Type B pancreatic cell (in vitro differentiated cells): ENCODE measurements at regions not wholly inside any gene's neighbourhood (a gene's known extent, or its start where the extent isn't known, plus 50 kb on each side); places are given as distances from the start of the nearest gene placed in this dataset.

ENCODE experiments used
- DNase-seq: peaks from one replicate; pipeline ENCODE4 v3.0.0; 2021; ENCODE audit warnings: mixed read lengths; ENCODE audit not compliant: unreplicated experiment; ENCODE audit errors: extremely low spot score
- H3K27ac Mint-ChIP-seq: 2 replicates; pipeline ENCODE4 v1.8.0; 2021; ENCODE audit warnings: mild to moderate bottlenecking, mixed read lengths
- H3K27me3 Mint-ChIP-seq: 2 replicates; pipeline ENCODE4 v1.8.0; 2021; ENCODE audit warnings: mixed read lengths
- H3K36me3 Mint-ChIP-seq: 2 replicates; pipeline ENCODE4 v1.8.0; 2021; ENCODE audit warnings: mixed read lengths
- H3K4me1 Mint-ChIP-seq: one replicate; pipeline ENCODE4 v1.8.0; 2021; ENCODE audit warnings: mixed read lengths; ENCODE audit not compliant: unreplicated experiment
- H3K4me3 Mint-ChIP-seq: 2 replicates; pipeline ENCODE4 v1.8.0; 2021; ENCODE audit warnings: mild to moderate bottlenecking, mixed read lengths
- H3K9me3 Mint-ChIP-seq: 2 replicates; pipeline ENCODE4 v1.8.0; 2021; ENCODE audit warnings: mixed read lengths
- TF ChIP-seq, protein P1 (sequence below): fragments of 200-600 bp; sonication (generic); conservative IDR thresholded peaks from 2 replicates; pipeline ENCODE4 v1.5.0; 2021; ENCODE audit warnings: antibody characterized with exemption, mild to moderate bottlenecking

DNA sequence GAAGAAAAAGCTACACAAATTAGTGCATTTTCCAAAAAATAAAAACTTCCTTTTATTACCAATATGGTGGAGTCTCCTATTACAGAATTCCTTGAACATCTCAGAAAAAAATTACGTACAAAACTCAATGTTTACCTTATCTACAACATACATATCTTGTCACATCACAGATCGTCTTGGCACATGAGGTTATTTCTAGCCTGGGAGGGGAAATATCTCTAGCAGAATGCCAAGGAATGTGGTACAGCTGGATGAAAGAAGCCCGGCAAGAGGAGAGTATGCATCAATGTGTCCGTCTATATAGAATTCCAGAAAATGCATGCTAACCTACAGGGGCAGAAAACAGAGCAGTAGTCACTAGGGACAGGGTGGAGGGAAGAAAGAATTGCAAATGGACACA, 443.8 kb downstream of the ZSWIM6 start:
- H3K9me3 Mint-ChIP-seq, result no peaks in the 10 kb centered on the region
- TF ChIP-seq, protein P1, sequence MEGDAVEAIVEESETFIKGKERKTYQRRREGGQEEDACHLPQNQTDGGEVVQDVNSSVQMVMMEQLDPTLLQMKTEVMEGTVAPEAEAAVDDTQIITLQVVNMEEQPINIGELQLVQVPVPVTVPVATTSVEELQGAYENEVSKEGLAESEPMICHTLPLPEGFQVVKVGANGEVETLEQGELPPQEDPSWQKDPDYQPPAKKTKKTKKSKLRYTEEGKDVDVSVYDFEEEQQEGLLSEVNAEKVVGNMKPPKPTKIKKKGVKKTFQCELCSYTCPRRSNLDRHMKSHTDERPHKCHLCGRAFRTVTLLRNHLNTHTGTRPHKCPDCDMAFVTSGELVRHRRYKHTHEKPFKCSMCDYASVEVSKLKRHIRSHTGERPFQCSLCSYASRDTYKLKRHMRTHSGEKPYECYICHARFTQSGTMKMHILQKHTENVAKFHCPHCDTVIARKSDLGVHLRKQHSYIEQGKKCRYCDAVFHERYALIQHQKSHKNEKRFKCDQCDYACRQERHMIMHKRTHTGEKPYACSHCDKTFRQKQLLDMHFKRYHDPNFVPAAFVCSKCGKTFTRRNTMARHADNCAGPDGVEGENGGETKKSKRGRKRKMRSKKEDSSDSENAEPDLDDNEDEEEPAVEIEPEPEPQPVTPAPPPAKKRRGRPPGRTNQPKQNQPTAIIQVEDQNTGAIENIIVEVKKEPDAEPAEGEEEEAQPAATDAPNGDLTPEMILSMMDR, result no peak
- no peak overlapping the region for H3K4me3 Mint-ChIP-seq
- H3K36me3 Mint-ChIP-seq, result no peaks in the 10 kb centered on the region
- H3K27me3 Mint-ChIP-seq, result peaks cover 31% of the 10 kb centered on the region
- no peaks in the 10 kb centered on the region for H3K4me1 Mint-ChIP-seq
- no peak for DNase-seq
- no peak overlapping the region for H3K27ac Mint-ChIP-seq

DNA sequence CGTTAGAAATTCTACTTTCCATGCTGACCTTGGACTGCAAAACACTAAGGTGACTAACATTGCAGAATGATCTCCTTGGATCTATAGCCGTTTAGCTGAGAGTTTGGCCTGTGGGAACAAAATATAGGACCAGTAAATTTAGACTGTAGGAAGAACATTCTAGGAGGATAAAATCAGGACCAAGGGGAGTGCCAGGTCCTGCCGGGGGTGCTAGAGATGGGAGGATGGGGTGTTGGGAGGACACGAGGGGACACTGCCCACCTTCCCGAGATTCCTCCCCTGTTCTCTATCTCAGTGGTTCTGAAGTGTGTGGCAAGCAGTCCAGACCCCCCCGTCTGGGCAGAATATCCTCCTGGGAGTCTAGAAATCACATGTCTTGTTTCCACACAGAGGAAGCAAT, 445.2 kb downstream of the ZSWIM6 start:
- Mint-ChIP-seq H3K27ac (no peak overlapping the region), H3K36me3 (no peaks in the 10 kb centered on the region), H3K4me3 (no peak overlapping the region), H3K9me3 (no peaks in the 10 kb centered on the region), H3K27me3 (peaks cover 19% of the 10 kb centered on the region), H3K4me1 (no peaks in the 10 kb centered on the region)
- TF ChIP-seq, protein P1, result no peak
- no peak for DNase-seq

DNA sequence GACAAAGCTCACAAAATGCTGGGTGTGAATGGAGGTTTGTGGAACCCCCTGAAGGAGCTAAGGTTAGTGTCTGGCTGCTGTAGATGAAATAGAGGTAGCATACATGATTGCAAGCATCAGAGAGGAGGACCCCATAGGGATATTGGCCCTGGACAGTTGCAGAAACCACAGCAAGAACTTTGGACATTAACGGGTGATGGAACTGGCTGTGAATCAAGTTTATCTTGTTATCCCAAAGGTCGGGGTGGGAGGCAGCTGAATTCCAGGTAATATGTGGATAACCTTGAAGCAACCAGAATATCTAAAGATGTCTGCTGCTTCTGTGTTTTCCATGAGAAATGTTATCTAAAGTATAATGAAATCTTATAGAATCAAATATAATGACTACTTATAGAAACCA, 447.7 kb downstream of the ZSWIM6 start:
- Mint-ChIP-seq H3K27me3 (peaks cover 12% of the 10 kb centered on the region), H3K27ac (no peak overlapping the region), H3K4me3 (no peak overlapping the region), H3K9me3 (no peaks in the 10 kb centered on the region), H3K36me3 (no peaks in the 10 kb centered on the region), H3K4me1 (no peaks in the 10 kb centered on the region)
- no peak for DNase-seq
- TF ChIP-seq, protein P1, result no peak

DNA sequence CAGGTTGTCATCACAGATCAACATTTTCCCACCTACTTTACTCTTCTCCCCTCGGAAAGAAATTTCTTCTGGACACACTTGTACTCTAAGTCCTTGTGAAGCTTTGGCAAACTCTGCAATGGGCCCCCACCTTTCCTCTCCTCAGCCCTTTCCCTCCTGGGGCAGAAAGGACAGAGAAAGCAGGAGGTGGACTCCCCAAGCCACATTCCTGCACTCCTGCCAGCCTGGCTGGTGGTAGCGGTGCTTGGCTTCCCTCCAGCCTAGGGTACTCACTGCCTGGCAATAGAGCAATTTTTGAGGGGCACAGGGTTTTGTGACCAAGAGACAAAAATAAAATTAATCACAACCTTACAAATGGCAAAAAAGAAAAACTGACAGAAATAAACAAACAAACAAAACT, 451.4 kb downstream of the ZSWIM6 start:
- H3K36me3 Mint-ChIP-seq, result no peaks in the 10 kb centered on the region
- no peaks in the 10 kb centered on the region for H3K9me3 Mint-ChIP-seq
- H3K4me3 Mint-ChIP-seq, result no peak overlapping the region
- no peak for DNase-seq
- no peak overlapping the region for H3K27ac Mint-ChIP-seq
- H3K27me3 Mint-ChIP-seq, result peaks cover 7% of the 10 kb centered on the region
- H3K4me1 Mint-ChIP-seq, result no peaks in the 10 kb centered on the region
- TF ChIP-seq, protein P1, result no peak

DNA sequence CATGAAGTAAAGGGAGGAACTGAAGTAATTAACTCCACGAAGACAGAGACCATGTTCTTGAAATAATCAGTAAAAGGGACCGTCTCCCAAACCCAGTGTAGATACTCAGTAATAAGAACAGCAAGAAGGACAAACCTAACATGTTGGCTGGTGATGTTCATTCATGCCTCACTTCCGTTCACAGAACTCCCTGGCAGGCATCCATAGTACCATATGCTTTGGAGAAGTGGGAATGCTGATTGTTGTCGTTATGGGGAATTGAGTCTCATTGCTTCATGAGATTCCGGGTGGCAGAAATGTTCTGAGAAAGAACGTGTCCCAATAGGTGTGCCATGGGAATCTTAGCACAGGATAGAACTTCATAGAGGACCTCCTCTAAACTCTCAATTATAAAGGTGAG, 452.3 kb downstream of the ZSWIM6 start:
- H3K27me3 Mint-ChIP-seq, result peaks cover 6% of the 10 kb centered on the region
- no peaks in the 10 kb centered on the region for H3K4me1 Mint-ChIP-seq
- H3K27ac Mint-ChIP-seq, result no peak overlapping the region
- H3K9me3 Mint-ChIP-seq, result no peaks in the 10 kb centered on the region
- no peak for DNase-seq
- no peaks in the 10 kb centered on the region for H3K36me3 Mint-ChIP-seq
- no peak overlapping the region for H3K4me3 Mint-ChIP-seq
- TF ChIP-seq, protein P1, result no peak

DNA sequence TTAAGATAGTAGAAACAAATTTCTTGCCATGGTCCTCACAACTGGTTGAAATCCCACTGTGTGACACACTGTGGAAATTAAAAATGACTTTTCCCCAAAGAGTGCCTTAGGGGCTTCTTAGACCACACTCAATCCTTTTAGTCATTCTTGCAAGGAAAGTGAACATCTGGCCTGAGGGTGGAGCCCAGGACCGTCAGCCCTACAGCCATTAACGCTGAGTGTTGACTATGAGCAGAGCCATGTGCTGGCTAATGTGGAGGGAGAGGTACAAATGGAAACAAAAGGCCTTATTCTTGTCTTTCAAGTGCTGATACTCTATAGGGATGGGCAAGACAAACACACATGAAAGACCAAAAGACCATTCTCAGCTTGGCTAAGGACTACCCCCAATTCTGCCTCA, 456.5 kb downstream of the ZSWIM6 start:
- H3K27ac Mint-ChIP-seq, result no peak overlapping the region
- H3K4me3 Mint-ChIP-seq, result no peak overlapping the region
- DNase-seq, result no peak
- TF ChIP-seq, protein P1, result no peak
- peaks cover 15% of the 10 kb centered on the region for H3K27me3 Mint-ChIP-seq
- no peaks in the 10 kb centered on the region for H3K9me3 Mint-ChIP-seq
- no peaks in the 10 kb centered on the region for H3K4me1 Mint-ChIP-seq
- no peaks in the 10 kb centered on the region for H3K36me3 Mint-ChIP-seq
